GM19395 (cell line): ENCODE measurements at regions not wholly inside any gene's neighbourhood (a gene's known extent, or its start where the extent isn't known, plus 50 kb on each side); places are given as distances from the start of the nearest gene placed in this dataset.

Source experiments
- ATAC-seq: cut with Tn5 transposase; IDR thresholded peaks from one replicate; pipeline ENCODE4 v1.9.1; 2021; ENCODE audit warnings: mild to moderate bottlenecking, moderate library complexity; ENCODE audit not compliant: unreplicated experiment

DNA sequence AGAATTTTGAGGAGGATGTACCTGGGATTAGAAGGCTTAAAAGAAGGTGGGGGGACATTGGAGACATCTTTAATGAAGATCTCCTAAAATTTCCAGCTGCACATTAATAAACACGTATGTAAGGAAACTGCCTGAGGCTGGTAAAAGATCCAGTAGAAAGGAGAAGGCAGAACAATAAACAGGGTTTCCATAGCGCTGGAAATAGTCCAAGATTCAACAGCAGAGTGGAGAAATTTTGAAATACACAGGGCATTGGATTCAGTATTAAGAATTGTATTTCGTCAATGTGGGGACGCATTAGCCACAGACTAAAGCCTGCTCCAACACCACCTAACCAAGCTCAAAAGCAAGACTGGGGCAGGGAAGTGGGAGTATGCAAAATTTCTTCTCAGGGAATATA, 606.9 kb upstream of the NRXN1 start:
- no peak for ATAC-seq

DNA sequence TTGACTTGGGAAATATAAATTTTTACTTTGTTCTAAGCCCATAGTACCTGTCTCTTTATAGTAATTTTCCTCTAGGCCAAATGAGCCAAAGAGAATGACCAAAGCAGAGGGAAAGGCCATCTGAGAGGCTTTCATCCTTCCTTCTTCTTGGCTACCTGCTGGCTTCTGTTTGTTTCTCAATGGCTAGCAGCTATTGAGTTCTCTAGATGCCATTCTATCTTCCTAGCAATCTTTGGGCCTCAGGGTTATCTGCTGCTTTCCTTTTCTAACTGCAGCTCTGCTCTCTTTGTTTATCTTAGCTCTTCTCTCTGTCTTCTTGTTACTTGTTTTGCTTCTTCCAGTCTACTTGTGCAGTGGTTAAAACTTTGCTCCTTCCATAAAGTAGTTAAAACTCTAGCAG, 601.1 kb upstream of the NRXN1 start:
- no peak for ATAC-seq

DNA sequence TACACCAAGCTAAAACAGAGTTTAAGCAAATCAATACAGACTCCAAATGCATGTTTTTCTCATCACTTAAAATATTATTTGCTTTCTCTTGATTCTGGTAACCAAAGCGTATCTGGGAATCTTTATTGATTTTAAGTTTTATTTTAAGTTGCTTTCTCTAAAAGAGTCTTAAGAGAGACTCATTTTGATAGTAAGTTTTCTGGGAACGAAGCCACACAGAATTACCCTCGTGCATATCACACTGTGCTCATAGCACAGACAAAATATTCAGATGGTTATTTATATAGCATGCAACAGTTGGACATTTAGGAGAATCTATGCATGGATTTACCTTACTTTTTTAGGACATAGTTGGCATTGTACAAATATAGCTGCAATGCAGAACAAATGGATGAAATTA, 597.5 kb upstream of the NRXN1 start:
- no peak for ATAC-seq

DNA sequence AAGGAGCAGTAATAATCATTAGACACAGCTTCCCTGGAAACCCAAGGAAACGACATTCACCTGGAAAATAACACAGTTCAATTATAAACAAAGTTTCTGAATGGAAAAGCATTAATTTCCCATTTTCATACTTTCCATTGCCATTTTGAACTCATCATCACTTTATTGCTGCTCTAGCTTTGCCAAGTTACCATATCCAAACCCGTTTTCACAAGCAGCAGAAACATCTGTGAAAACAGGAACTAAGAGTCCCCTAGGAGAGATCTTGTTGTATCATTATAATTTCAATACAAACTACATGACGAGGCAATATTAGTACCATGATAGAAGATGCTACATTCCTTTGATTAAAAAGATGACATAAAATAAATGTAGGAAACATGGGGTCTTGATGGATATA, 597.0 kb upstream of the NRXN1 start:
- ATAC-seq, result no peak

DNA sequence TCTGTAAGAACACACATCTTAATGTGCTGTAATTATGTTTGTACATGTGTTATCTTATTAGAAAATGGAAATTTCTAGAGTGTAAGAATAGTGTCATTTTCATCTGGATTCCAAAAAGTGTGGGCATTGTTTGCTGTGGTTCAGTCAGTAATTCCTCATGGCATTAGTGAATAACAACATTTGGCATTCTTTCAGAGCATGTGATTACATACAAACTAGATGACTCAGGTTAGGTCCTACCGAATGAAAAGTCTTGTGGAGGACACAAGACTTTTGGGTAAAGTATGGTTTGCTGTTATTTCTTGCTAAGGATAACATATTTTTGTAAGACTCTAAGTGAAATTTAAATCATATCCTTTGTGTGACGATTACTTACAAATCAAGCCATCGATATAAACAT, 593.1 kb upstream of the NRXN1 start:
- no peak for ATAC-seq

DNA sequence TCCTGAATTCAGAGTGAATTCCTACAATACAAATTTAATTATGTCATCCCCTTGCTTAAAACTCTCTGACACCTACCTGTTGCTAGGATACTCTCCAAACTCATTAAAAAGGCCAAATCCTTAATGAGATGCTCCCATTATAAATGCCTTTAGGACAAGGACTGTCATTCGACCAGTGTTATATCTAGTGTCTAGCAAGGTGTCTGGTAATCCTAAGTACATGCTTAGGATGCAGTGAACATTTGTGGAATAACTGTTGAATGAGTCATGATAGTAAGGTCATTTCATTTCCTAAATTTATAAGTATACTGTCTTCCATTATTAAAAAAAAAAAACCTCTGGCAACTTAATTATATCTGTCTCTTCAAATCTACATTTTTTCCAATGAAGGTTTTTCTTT, 588.9 kb upstream of the NRXN1 start:
- ATAC-seq, result no peak

DNA sequence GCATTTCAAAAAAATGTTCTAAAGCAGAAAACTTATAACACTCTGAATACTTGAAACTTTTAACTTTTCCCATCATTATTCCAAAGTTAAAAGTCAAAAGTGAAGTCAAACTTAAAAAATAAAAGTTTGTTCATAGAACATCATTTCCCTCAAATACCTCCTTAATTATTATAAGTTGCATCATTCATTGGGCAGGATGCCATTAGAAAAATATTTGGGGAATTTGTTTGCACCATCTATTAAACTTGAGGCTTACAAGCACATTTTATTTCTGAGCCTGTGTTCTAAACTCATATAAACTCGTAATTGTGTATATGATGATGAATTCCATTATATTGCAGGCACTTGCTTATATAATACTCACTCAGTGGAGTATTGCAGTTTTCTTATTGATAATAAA, 588.0 kb upstream of the NRXN1 start:
- no peak for ATAC-seq

DNA sequence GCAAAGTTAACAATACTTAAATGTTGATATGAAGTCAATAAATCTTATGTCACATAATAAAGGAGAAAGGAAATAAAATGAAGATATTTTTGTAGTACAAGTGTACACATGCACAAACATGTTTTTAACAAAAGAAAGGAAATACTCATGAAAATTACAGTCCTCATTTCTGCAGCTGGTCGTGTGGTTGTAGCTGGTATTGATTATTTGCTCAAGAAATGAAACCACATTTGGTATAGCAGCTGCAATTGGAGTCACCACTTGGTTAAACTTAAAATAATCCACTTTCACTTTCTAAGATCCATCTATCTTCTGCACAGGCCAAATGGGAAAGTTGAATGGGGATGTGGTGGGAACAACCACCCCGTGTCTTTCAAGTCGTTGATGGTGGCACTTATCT, 580.5 kb upstream of the NRXN1 start:
- ATAC-seq, result no peak

DNA sequence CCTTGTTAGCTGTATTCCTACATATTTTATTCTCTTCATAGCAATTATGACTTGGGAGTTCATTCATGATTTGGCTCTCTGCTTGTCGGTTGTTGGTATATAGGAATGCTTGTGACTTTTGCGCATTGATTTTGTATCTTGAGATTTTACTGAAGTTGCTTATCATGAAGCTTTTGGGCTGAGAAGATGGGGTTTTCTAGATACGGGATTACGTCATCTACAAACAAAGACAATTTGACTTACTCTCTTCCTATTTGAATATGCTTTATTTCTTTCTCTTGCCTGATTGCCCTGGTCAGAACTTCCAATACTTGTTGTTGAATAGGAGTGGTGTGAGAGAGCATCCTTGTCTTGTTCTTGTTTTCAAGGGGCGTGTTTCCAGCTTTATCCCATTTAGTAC, 569.8 kb upstream of the NRXN1 start:
- no peak for ATAC-seq

DNA sequence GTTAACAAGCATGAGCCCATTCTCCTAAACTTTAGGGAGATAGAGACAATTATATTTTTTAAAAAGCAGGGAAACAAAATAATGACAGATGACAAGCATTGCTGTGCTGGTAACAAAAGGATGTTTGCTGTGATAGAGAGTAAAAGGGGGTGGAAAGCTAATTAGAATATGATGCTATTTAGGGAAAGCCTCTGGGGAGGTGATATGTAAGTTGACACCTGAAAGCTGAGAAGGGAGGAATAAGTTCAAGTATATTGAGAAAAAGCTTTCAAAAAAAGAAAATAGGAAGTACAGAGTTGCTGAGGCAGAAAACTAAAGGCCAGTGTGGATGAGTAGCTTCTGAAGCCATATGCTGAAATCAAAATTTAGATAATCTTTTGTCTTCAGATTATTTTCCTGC, 565.2 kb upstream of the NRXN1 start:
- no peak for ATAC-seq

DNA sequence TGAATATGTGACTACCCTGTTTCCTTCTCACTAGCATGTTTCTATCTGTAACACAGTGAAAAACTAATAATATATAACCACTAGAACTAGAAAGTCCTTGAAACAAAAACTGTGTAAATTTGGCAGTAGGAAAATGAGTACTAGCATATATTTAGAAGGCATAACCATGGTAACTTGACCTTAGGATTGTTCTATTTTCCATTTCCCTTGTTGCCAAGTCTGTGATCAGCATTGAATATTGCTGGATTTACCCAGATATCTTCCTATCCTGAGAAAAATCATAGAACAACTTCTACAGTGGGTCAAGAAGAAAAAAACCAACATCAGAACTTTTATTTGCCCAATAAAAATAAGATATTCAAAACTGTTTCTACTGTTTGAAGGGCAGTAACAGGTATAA, 563.9 kb upstream of the NRXN1 start:
- ATAC-seq, result no peak

DNA sequence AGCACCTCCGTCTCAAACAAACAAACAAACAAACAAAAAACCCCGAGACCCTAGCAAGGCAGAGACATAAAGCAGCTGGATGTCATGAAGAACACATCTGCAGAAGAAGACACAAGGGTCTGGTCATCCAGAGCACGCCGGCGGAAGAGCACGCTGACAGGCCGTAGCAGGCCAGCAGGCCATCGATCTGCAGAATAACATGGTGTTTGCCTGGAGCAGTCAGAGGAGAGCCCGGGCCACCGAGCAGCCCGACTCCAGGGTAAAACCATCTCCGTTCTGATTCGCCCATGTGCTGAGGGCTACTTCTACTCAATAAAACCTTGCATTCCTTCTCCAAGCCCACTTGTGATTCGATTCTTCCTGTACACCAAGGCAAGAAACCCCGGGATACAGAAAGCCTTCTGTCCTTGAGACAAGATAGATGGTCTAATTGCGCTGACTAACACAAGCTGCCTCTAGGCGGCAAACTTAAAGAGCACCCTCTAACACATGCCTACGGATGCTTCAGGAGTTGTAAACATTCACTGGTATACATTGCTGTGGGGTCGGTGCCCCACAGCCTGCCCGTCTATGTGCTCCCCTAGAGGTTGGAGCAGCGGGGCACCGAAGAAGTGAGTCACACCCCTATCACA, 549.8 kb upstream of the NRXN1 start:
- no peak for ATAC-seq

DNA sequence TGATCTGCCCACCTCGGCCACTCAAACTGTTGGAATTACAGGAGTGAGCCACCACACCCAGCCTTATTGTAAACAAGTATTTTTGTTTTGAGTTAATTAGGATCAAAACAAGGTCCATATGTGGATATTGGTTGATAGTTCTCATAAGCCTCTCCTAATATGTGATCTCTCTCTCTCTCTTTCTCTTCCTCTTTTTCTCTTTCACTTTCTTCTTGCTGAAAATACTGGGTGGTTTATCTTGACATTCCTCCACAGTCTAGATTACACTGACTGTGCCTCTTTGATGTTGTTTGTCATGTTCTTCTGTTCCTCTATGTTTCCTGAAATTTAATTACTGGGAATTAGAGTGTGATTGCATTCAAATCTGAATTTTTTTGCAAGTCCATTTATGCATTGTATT, 547.5 kb upstream of the NRXN1 start:
- ATAC-seq, result no peak

DNA sequence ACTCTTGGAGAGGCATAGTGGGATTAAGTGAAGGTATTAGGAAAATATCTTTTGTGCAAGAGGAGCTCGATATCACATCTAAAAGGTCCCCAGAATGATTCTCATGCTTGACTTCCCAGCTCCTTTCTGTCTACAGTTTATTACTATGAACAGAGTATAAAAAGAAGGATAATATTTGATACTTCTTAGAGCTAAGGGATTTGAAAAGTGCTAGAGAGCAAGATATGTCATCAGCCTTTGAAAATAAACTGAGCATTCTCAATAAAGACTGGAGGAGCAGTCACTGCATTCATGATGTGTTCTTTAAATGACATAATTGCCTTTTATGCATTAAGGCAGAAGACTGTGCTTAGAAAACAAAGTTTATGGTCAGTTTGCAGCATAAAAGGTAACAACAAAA, 543.2 kb upstream of the NRXN1 start:
- no peak for ATAC-seq

DNA sequence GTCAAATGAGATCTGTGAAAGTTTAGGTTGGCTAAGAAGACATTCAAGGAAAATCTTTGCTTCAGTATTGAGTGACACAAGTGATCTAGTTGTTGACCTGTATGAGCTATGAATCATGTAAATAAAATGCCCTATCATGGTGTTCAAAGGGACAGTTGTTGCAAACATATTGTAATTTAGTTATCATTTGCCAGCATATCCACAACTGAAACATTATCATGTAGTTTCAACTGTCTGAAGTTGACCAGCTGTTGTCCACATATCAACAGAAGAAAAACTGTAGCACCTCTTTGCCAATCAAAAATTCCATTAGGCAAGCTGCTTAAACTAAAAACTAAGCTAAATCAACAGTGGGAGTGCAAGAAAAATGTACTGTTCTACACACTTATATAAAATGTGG, 527.1 kb upstream of the NRXN1 start:
- ATAC-seq, result no peak

DNA sequence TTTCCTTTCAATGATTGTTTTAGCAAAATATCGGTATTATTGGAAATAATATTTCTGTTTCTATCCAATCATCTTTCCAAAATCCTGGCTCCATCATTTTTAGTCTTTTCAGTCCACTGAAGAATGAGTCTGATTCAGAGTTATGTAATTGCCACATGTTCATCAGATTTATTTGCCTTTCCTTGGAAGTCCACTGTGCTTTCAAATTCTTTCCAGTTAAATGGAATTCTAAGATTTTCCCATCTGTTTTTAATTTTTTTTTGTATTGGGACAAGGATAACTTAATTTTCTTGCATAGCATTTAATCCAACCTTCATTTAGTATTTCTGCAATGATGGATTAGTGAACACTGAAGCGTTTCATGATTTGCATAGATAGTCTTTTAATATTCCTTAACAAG, 521.5 kb upstream of the NRXN1 start:
- no peak for ATAC-seq

DNA sequence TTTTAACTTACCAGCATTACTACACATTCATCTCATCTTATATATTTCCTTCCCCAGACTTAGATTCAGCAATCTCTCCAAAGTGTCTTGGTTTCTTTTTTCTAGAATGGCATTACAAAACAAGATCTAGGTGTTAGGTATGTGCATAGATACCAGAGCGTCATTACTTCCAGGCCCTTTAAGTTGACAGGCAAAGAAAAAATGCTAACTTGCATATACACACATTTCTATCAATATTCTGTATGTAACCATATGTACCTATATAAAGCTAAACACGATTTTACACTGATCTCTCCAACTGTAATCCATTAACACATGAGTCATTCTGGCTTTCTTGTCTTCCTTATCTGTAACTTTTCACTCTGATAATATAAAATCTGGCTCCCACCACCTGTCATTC, 503.8 kb upstream of the NRXN1 start:
- ATAC-seq, result no peak

DNA sequence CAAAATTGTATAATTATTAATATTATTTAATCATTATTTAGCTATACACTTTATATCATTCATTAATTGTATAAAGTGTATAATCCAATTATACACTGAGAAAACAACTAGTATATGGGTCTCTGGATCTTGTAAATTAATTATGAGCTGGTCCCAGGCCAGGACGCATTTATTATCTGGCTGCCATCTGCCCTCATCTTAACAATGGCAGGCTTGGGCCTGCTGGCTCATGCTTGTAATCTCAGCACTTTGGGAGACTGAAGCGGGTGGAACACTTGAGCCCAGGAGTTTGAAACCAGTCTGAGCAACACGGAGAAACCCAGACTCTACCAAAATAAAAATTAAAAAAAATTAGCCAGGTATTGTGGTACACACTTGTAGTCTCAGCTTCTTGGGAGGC, 502.2 kb upstream of the NRXN1 start:
- no peak for ATAC-seq

DNA sequence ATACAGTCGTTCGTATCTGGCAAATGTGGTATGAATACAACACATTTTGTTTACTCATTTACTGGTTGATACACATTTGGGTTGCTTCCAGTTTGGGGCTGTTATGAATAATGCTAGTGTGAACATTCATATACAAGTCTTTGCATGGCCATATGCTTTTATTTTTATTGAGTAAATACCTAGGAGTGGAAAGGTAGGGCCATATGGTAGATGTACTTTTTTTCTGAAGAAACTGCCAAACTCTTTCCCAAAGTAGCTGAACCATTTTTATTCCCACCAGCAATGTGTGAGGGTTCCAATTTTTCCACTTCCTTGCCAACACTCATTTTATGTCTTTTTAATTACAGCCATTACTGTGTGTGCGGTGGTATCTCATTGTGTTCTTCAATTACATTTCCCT, 496.2 kb upstream of the NRXN1 start:
- no peak for ATAC-seq

DNA sequence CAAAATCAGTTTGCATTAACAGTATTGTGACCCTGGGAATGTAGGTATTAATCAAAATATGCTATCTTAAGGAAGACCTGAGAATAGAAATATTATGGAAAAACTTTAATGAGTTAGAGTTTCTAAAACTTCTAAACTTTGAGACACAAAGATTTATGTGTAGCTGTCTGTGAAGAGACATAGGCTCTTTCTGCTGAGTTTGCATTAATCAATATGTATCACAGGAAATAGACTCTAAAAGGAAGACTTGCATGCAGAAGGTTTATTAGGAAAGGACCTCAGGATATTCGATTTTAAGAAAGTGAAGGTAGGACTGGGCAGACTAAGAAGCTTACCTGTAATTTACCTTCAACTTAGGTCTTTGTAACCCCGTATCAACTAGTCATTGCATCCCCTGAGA, 494.8 kb upstream of the NRXN1 start:
- no peak for ATAC-seq

DNA sequence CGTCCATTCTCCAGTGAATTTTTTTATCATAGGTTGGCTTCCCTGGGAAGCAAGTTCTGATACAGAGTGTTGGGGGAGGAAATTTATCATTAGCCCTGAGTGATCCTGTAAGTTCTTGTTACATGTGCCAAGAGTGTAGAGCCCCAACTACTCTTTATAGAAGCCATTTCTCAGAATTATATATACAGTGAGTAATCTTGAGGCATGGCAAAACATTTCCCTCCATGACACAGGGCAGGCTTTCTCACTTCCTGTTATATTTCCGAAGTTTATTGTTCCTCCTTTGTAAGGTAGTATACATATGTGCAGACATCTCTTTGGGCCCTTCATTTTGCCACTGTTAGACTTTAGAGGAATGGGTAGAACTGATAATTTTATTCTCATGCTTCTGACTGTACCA, 484.7 kb upstream of the NRXN1 start:
- no peak for ATAC-seq

DNA sequence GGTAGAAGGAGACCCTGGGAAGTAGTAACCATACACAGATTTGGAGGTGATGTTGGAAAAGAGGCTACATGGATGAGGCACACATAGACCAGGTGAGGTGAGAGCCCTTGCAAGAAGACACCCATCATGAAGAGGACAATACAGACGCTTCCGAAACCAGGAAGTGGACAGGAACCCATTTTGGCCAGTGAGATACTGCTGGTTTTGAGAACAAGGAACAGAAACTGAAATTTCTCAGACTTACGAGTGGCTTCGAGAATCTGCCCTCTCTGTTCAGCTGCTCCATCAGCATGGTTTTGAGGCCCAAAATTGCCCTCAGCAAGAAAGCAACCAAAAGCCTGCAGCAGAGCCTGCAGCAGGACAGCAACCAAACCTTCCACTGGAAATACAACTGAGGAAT, 479.1 kb upstream of the NRXN1 start:
- ATAC-seq, result peak; percentile 88

DNA sequence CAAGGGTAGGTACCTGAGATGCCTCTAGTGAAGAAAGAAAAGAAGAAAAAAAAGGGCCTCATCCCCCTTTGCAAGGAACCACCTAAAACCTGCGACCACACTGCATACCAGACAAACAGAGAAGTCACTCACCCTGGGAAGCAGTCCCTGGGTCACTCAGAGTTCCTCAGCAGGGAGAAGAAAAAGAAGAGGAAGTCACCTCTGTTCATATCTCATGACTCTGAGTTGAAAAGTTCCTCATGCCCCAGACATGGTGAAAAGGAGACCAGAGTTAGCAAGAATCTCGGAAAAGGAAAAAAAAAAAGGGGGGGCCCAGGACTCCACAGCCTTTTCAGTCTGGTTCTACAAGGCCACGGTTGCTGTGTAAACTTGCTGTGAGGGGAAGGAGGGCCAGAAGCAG, 478.4 kb upstream of the NRXN1 start:
- ATAC-seq, result no peak

DNA sequence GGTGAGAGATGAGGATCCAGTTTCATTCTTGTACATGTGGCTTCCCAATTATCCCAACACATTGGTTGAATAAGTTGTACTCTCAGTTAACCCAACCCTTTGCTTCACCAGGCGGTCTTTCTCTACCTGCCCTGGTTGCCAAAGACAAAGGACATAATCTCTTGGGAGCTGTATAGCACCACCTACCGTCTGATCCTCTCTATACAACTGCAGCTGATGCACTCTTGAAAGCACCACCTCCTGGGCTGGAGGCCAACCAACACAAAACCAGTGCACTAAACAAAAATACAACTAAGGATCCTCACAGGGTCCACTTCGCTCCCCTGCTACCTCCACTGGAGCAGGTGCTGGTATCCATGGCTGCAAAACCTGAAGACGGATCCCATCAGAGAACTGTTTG, 473.6 kb upstream of the NRXN1 start:
- no peak for ATAC-seq
